H9 (cell line): ENCODE measurements at regions not wholly inside any gene's neighbourhood (a gene's known extent, or its start where the extent isn't known, plus 50 kb on each side); places are given as distances from the start of the nearest gene placed in this dataset.

Source experiments
- DNase-seq: peaks from one replicate; pipeline ENCODE4 v3.0.0-alpha.2; 2017
- H2AFZ ChIP-seq: one replicate; pipeline ENCODE4 v1.6.1; 2013; ENCODE audit warnings: mild to moderate bottlenecking, low read length, control low read depth, moderate library complexity
- H2AK5ac ChIP-seq: 2 replicates; pipeline ENCODE4 v1.6.1; 2013; ENCODE audit warnings: low read length, control low read depth, mixed read lengths; ENCODE audit not compliant: insufficient read length
- H2BK120ac ChIP-seq: one replicate; pipeline ENCODE4 v1.6.1; 2013; ENCODE audit warnings: low read depth, mild to moderate bottlenecking, low read length, control low read depth, inconsistent platforms; ENCODE audit not compliant: poor library complexity, severe bottlenecking
- H2BK12ac ChIP-seq: 2 replicates; pipeline ENCODE4 v1.6.1; 2013; ENCODE audit warnings: low read length, control low read depth, mixed read lengths, low read depth; ENCODE audit not compliant: insufficient read length
- H2BK15ac ChIP-seq: 2 replicates; pipeline ENCODE4 v1.6.1; 2013; ENCODE audit warnings: low read depth, low read length, control low read depth
- H2BK20ac ChIP-seq: one replicate; pipeline ENCODE4 v1.6.1; 2013; ENCODE audit warnings: low read depth, mild to moderate bottlenecking, low read length, control low read depth, inconsistent platforms; ENCODE audit not compliant: poor library complexity, severe bottlenecking
- H2BK5ac ChIP-seq: 2 replicates; pipeline ENCODE4 v1.6.1; 2013; ENCODE audit warnings: low read length, control low read depth, mixed read lengths; ENCODE audit not compliant: insufficient read length
- H3K14ac ChIP-seq: 2 replicates; pipeline ENCODE4 v1.6.1; 2013; ENCODE audit warnings: low read length, control low read depth; ENCODE audit not compliant: insufficient read depth
- H3K18ac ChIP-seq: 2 replicates; pipeline ENCODE4 v1.6.1; 2013; ENCODE audit warnings: low read depth, mild to moderate bottlenecking, mixed read lengths, low read length, control low read depth; ENCODE audit not compliant: insufficient read length
- H3K23ac ChIP-seq: 2 replicates; pipeline ENCODE4 v1.6.1; 2013; ENCODE audit warnings: low read length, control low read depth, mixed read lengths, low read depth; ENCODE audit not compliant: insufficient read length
- H3K23me2 ChIP-seq: 2 replicates; pipeline ENCODE4 v1.6.1; 2013; ENCODE audit warnings: low read depth, mild to moderate bottlenecking, mixed read lengths, low read length, control low read depth; ENCODE audit not compliant: insufficient read length, poor library complexity, severe bottlenecking
- H3K27ac ChIP-seq: 2 replicates; pipeline ENCODE4 v1.5.1; 2013; ENCODE audit warnings: low read length, control low read depth, mixed read lengths, low read depth; ENCODE audit not compliant: insufficient read length
- H3K27me3 ChIP-seq: 2 replicates; pipeline ENCODE4 v1.6.1; 2013; ENCODE audit warnings: low read length, control low read depth, inconsistent platforms; ENCODE audit not compliant: insufficient read depth
- H3K4ac ChIP-seq: 2 replicates; pipeline ENCODE4 v1.6.1; 2013; ENCODE audit warnings: low read depth, mild to moderate bottlenecking, control low read depth, inconsistent platforms, low read length, moderate library complexity
- H3K4me1 ChIP-seq: 2 replicates; pipeline ENCODE4 v1.6.1; 2013; ENCODE audit warnings: low read length, control low read depth, inconsistent platforms; ENCODE audit not compliant: insufficient read depth
- H3K4me2 ChIP-seq: 2 replicates; pipeline ENCODE4 v1.6.1; 2013; ENCODE audit warnings: low read length, control low read depth, mixed read lengths; ENCODE audit not compliant: insufficient read length, insufficient read depth
- H3K56ac ChIP-seq: 2 replicates; pipeline ENCODE4 v1.6.1; 2013; ENCODE audit warnings: low read depth, mild to moderate bottlenecking, mixed read lengths, low read length, control low read depth; ENCODE audit not compliant: insufficient read length
- H3K79me1 ChIP-seq: 2 replicates; pipeline ENCODE4 v1.6.1; 2013; ENCODE audit warnings: low read depth, mild to moderate bottlenecking, moderate library complexity, low read length, control low read depth, inconsistent platforms; ENCODE audit not compliant: insufficient read depth, poor library complexity, severe bottlenecking
- H3K79me2 ChIP-seq: 2 replicates; pipeline ENCODE4 v1.6.1; 2013; ENCODE audit warnings: low read length, control low read depth, inconsistent platforms; ENCODE audit not compliant: insufficient read depth
- H3K9ac ChIP-seq: 2 replicates; pipeline ENCODE4 v1.6.1; 2013; ENCODE audit warnings: low read length, control low read depth, mixed read lengths; ENCODE audit not compliant: insufficient read length; ENCODE audit errors: extremely low read depth
- H3K9me3 ChIP-seq: one replicate; pipeline ENCODE4 v1.6.1; 2013; ENCODE audit warnings: low read depth, low read length, inconsistent platforms; ENCODE audit not compliant: control insufficient read depth
- H3T11ph ChIP-seq: one replicate; pipeline ENCODE4 v1.6.1; 2013; ENCODE audit warnings: mild to moderate bottlenecking, low read length, control low read depth, inconsistent platforms
- H4K20me1 ChIP-seq: one replicate; pipeline ENCODE4 v1.6.1; 2013; ENCODE audit not compliant: control insufficient read depth, insufficient read length, insufficient read depth
- H4K5ac ChIP-seq: 2 replicates; pipeline ENCODE4 v1.6.1; 2013; ENCODE audit warnings: low read depth, mild to moderate bottlenecking, mixed read lengths, low read length, control low read depth; ENCODE audit not compliant: insufficient read length
- H4K8ac ChIP-seq: replicated peaks from 2 replicates; pipeline ENCODE4 v1.6.1; 2013; ENCODE audit warnings: low read length, control low read depth, mixed read lengths, low read depth; ENCODE audit not compliant: insufficient read length
- H4K91ac ChIP-seq: 2 replicates; pipeline ENCODE4 v1.6.1; 2013; ENCODE audit warnings: low read depth, mild to moderate bottlenecking, moderate library complexity, mixed read lengths, low read length, control low read depth; ENCODE audit not compliant: insufficient read length
- H3K27ac Mint-ChIP-seq, 3 experiments: 2 replicates in 2 of 3; 3 replicates in 1 of 3; pipeline ENCODE4 v1.8.0; 2020 to 2021; ENCODE audit warnings: mixed read lengths in 3 of 3, mild to moderate bottlenecking in 1 of 3, moderate library complexity in 1 of 3
- H3K27me3 Mint-ChIP-seq: 2 replicates; pipeline ENCODE4 v1.8.0; 2021; ENCODE audit warnings: low read depth, mild to moderate bottlenecking, moderate library complexity, mixed read lengths
- H3K36me3 Mint-ChIP-seq, 3 experiments: 2 replicates in 2 of 3; 3 replicates in 1 of 3; pipeline ENCODE4 v1.8.0; 2020 to 2021; ENCODE audit warnings: low read depth in 3 of 3, mixed read lengths in 3 of 3; ENCODE audit not compliant: insufficient read depth in 1 of 3
- H3K4me1 Mint-ChIP-seq, 2 experiments: 2 replicates each; pipeline ENCODE4 v1.8.0; 2020; ENCODE audit warnings: mixed read lengths in 2 of 2
- H3K4me3 Mint-ChIP-seq, 2 experiments: 2 replicates in 1 of 2; 3 replicates in 1 of 2; pipeline ENCODE4 v1.8.0; 2020 to 2021; ENCODE audit warnings: mild to moderate bottlenecking in 2 of 2, mixed read lengths in 2 of 2, moderate library complexity in 1 of 2
- H3K9me3 Mint-ChIP-seq, 2 experiments: 2 replicates in 1 of 2; 3 replicates in 1 of 2; pipeline ENCODE4 v1.8.0; 2020; ENCODE audit warnings: mild to moderate bottlenecking in 2 of 2, mixed read lengths in 2 of 2, moderate library complexity in 1 of 2
- CTCF ChIP-seq: fragments of 200-600 bp; sonication (generic); conservative IDR thresholded peaks from 3 replicates; pipeline ENCODE4 v1.8.0; 2021; ENCODE audit warnings: antibody characterized with exemption, mild to moderate bottlenecking
- WGBS: extraction: QIAGEN DNeasy Blood & Tissue Kit; methylation state at CpG from one replicate; pipeline ENCODE4 v1.1.7; 2013; ENCODE audit warnings: missing lambda C conversion rate, low lambda C conversion rate, mixed read lengths; ENCODE audit not compliant: insufficient read length; ENCODE audit errors: extremely low coverage; 5-methylcytosine and 5-hydroxymethylcytosine counted together

GRCh38 chr6:14063756-14064155 is 53.8 kb upstream of the CD83 start:
- WGBS = no CpG with 5 or more reads among the region's 3 CpGs
- H3K36me3 Mint-ChIP-seq = no peaks in the 10 kb centered on the region; a peak in 1 of 7 replicates
- H2BK5ac ChIP-seq = no peak overlapping the region

More at GRCh38 chr6:14063756-14064155, 53.8 kb upstream of the CD83 start:
- DNase-seq = no peak
- Histone ChIP-seq H2BK12ac (no peak overlapping the region), H3K79me1 (no peaks in the 10 kb centered on the region), H2AK5ac (no peak overlapping the region), H4K5ac (no peak overlapping the region), H4K8ac (no peak overlapping the region), H3K4me1 (no peaks in the 10 kb centered on the region), H2AFZ (no peak overlapping the region), H3K27ac (no peak overlapping the region), H3K79me2 (no peaks in the 10 kb centered on the region), H3K9me3 (no peaks in the 10 kb centered on the region), H4K20me1 (no peaks in the 10 kb centered on the region), H3K4ac (no peak overlapping the region), H3K9ac (no peak overlapping the region), H4K91ac (no peak overlapping the region), H3K23me2 (no peaks in the 10 kb centered on the region), H3K18ac (no peak overlapping the region), H2BK120ac (no peak overlapping the region), H3T11ph (no peak overlapping the region), H2BK20ac (no peak overlapping the region), H3K23ac (no peak overlapping the region), H3K56ac (no peak overlapping the region), H3K4me2 (no peak overlapping the region), H2BK15ac (no peak overlapping the region), H3K27me3 (no peaks in the 10 kb centered on the region), H3K14ac (no peak overlapping the region)
- H3K27me3 Mint-ChIP-seq = peaks cover 4% of the 10 kb centered on the region; the same call in 1 of the 2 replicates
- H3K9me3 Mint-ChIP-seq = peaks cover 8 to 9% of the 10 kb centered on the region in 2 experiments; a peak in 4 of 5 replicates
- TF ChIP-seq CTCF = no peak
- H3K27ac Mint-ChIP-seq = no peak overlapping the region
- no peak overlapping the region for H3K4me3 Mint-ChIP-seq
- H3K4me1 Mint-ChIP-seq = peaks cover 4 to 7% of the 10 kb centered on the region in 2 experiments; a peak in 2 of 4 replicates
